OCI-LY3 (cell line): ENCODE measurements at regions not wholly inside any gene's neighbourhood (a gene's known extent, or its start where the extent isn't known, plus 50 kb on each side); places are given as distances from the start of the nearest gene placed in this dataset.

Source experiments
- EZH2phosphoT487 ChIP-seq: fragments of 200-600 bp; shearing (Covaris generic); IDR thresholded peaks from 2 replicates; pipeline ENCODE4 v1.6.1; 2018; ENCODE audit warnings: antibody characterized with exemption, mixed run types, low read depth
- TF ChIP-seq, protein P1 (sequence below): fragments of 200-600, 300-600 bp; sonication (generic); IDR thresholded peaks from 2 replicates; pipeline ENCODE4 v1.5.1; 2014; ENCODE audit warnings: antibody characterized with exemption, low read length, low read depth

DNA sequence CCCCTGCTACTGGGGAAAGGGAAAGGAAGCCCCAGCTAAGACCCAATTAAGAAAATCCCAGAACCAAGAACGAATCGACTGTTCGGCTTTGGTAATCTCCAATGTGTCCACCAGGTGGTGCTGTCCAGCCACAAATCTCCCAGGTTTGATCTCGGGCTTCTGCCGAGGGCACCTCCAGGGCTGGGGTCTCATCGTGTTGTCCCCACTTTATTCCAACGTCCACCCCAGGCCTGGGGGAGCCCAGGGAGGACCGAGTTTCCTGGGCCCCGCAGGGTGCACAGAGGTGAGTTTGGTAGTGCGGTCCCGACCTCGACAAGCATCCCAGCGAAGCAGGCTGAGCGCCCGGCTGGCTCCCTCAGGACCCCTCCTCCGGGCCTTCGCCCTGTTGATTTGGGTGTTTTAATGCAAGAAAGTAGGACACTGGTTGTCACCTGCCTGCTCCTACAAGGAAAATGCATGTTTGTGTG is 185.1 kb downstream of the GOLGA6L6 start:
- TF ChIP-seq, protein P1, sequence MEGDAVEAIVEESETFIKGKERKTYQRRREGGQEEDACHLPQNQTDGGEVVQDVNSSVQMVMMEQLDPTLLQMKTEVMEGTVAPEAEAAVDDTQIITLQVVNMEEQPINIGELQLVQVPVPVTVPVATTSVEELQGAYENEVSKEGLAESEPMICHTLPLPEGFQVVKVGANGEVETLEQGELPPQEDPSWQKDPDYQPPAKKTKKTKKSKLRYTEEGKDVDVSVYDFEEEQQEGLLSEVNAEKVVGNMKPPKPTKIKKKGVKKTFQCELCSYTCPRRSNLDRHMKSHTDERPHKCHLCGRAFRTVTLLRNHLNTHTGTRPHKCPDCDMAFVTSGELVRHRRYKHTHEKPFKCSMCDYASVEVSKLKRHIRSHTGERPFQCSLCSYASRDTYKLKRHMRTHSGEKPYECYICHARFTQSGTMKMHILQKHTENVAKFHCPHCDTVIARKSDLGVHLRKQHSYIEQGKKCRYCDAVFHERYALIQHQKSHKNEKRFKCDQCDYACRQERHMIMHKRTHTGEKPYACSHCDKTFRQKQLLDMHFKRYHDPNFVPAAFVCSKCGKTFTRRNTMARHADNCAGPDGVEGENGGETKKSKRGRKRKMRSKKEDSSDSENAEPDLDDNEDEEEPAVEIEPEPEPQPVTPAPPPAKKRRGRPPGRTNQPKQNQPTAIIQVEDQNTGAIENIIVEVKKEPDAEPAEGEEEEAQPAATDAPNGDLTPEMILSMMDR, result peak; percentile 97
- no peak for TF ChIP-seq EZH2phosphoT487
